NT2/D1 (cell line): ENCODE measurements at regions not wholly inside any gene's neighbourhood (a gene's known extent, or its start where the extent isn't known, plus 50 kb on each side); places are given as distances from the start of the nearest gene placed in this dataset.

Source experiments
- YY1 ChIP-seq: IDR thresholded peaks from 2 replicates; pipeline ENCODE4 v1.6.1; 2011; ENCODE audit not compliant: insufficient read length, insufficient read depth
- ZNF274 ChIP-seq: IDR thresholded peaks from 2 replicates; pipeline ENCODE4 v1.6.1; 2011; ENCODE audit warnings: mild to moderate bottlenecking, low read depth, low read length

GRCh38 chr15:93158097-93158900 lies 69.3 kb upstream of the RGMA start:
- TF ChIP-seq YY1 (no peak), ZNF274 (no peak)
